GM12891 (cell line): ENCODE measurements at regions not wholly inside any gene's neighbourhood (a gene's known extent, or its start where the extent isn't known, plus 50 kb on each side); places are given as distances from the start of the nearest gene placed in this dataset.

ENCODE experiments used
- DNase-seq: peaks from one replicate; pipeline ENCODE4 v3.0.0; 2011; ENCODE audit warnings: low spot score; ENCODE audit not compliant: insufficient read length
- FAIRE-seq: peaks from 2 replicates; lab custom pipeline; 2011; peaks lifted over from hg19 to GRCh38; lab: Jason Lieb, UNC
- PAX5 ChIP-seq: IDR thresholded peaks from 2 replicates; pipeline ENCODE4 v1.6.1; 2011; ENCODE audit warnings: low read length, moderate library complexity, mild to moderate bottlenecking; ENCODE audit not compliant: insufficient read depth, severe bottlenecking
- POLR2A ChIP-seq: IDR thresholded peaks from 2 replicates; pipeline ENCODE4 v1.6.1; 2011; ENCODE audit warnings: low read depth, low read length, control low read depth
- POLR2AphosphoS5 ChIP-seq: IDR thresholded peaks from 2 replicates; pipeline ENCODE4 v1.6.1; 2011; ENCODE audit warnings: low read depth, low read length, control low read depth
- POU2F2 ChIP-seq: IDR thresholded peaks from 2 replicates; pipeline ENCODE4 v1.6.1; 2011; ENCODE audit warnings: low read depth, mild to moderate bottlenecking, control low read depth, low read length, moderate library complexity
- SPI1 ChIP-seq: IDR thresholded peaks from 2 replicates; pipeline ENCODE4 v1.6.1; 2011; ENCODE audit warnings: low read depth, low read length, control low read depth
- TAF1 ChIP-seq: IDR thresholded peaks from 2 replicates; pipeline ENCODE4 v1.6.1; 2011; ENCODE audit warnings: low read depth, low read length, control low read depth

DNA sequence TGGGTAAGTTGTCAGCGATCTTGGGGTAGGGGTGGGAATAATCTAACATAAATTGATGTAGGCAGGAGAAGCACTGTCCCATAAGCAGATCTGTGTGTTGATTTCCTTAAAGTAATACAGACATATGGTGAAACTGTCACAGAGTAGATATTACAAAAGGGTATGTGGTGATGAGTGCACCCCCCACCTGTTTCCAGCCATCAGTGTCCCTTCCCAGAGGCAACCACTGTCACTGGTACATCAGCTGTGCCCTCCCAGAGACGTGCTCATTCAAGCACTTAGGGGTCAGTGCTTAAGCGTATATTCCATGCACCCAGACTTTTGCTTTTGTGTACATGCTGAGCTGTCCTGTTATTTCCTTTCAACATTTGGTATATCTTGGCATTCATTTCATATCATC lies 94.3 kb upstream of the PITX1 start:
- DNase-seq (no peak), FAIRE-seq (no peak)
- TF ChIP-seq POLR2AphosphoS5 = no peak
- no peak for TF ChIP-seq POU2F2
- no peak for TF ChIP-seq POLR2A
- TF ChIP-seq SPI1 = no peak
- no peak for TF ChIP-seq TAF1
- no peak for TF ChIP-seq PAX5

DNA sequence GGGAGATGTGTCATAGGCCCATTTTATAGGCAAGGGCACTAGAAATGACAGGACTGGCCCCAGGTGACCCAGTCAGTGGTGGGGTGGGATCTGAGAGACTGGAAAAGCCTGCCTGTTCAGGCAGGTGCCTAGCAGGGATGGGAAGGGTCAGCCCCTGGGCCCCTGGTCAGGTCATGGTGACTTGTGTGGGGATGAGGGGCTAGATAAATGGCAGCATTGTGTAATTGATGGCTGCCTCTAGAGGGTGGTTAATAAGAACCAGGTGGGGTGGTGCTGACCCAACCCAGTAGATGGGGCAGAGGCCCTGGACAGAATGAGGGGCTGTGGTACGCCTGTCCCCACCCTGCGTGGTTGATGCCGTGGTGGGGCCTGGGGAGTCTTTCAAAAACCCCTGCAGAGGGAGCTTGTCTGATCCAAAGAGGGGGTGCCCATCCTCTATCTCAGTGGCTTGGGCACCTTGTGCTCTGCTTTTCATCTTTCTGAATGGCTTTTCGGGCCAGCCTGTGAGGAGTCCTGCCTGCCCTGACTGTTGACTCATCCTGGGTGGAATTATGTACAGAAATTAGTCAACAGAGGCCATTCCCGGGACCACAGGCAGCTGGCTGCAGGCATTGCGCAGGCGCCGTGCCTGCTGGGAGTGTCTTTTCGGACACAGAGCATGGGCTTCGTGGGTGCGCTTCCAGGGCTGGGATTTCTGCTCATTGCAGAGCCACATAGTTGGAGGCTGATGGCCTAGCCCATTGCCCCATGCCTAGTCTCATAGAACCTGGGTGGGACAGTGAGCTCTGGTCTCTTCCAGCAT lies 93.6 kb upstream of the PITX1 start:
- FAIRE-seq (no peak), DNase-seq (no peak)
- TF ChIP-seq POU2F2 (no peak), POLR2A (no peak)

DNA sequence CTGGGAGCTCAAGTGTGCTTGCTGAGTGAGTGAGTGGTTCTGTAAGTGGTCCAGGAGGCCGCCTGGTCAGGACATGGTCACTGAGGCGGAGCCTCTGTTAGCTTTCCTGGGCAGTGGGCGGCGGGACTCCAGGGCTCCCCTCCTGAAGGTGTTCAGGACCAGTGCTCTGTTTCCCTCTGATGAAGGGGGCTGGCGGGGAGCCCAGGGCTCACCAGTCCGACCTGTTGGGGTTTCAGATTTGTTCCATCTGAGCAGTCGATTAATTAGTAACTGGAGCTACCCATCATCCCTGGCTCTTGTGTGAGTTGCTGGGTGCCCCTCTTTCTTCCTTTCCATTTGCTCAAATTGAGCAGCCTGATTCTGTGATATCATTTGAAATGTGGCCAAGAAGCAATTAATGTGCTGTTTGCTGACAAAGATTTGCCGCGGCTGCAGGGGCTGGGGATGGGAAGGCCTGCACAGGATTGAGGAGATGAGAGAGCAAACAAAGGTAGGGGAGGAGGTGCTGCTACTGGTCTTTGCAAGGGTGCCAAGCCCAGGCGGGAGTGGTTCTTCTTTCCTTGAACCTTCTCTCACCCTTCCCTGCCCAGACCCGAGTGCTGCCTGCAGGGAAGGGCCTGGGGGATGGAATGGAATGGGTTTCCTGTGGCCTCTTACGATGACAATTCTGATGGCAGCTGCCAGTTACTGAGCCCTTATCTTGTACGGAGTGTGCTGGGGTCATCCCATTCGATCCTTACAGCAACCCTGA lies 92.8 kb upstream of the PITX1 start:
- FAIRE-seq (no peak), DNase-seq (no peak)
- TF ChIP-seq PAX5 = no peak
- no peak for TF ChIP-seq POU2F2
- no peak for TF ChIP-seq TAF1
- no peak for TF ChIP-seq SPI1
- TF ChIP-seq POLR2A = no peak
- TF ChIP-seq POLR2AphosphoS5 = no peak

DNA sequence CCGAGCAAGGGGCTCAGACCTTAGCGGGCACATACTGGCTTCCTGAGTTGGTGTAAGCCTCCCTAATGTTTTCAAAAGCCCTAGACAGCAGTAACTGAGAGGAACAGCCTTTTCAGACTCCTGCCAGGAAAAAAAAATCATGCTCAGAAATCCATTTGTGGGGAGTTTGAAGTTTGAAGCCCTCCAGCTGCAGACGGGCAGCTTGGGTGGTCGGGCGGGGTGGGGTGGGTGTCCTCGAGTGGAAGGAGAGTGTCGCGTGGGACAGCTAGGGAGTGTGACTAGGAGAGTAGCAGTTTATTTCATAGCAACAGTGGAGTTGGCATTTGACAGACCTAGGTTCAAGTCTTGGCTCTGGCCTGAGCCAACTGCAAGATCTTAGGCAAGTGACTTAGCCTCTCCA lies 90.7 kb upstream of the PITX1 start:
- FAIRE-seq (no peak), DNase-seq (no peak)
- TF ChIP-seq POLR2AphosphoS5 = no peak
- TF ChIP-seq PAX5 = no peak

DNA sequence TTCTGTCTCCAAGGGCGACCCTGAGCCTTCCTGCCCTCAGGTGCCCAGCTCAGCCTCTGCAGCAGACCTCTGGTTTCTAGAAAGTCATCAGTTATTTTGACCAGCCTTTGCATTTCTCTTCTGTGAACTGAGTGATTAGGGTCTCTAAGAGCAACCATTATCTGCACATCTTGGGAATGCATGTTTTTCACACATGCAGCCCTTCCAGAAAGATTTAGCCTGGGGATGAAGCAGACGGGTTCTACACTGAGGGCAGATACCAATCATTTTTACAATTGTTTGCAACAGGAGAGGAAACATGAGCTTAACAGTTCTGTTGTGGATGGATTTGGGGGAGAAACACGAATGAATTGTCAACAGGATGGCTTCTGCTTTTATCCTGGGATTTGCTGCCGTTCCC lies 90.1 kb upstream of the PITX1 start:
- FAIRE-seq (no peak), DNase-seq (no peak)
- TF ChIP-seq SPI1 (no peak), POLR2A (no peak), POU2F2 (no peak), PAX5 (no peak), TAF1 (no peak), POLR2AphosphoS5 (no peak)

DNA sequence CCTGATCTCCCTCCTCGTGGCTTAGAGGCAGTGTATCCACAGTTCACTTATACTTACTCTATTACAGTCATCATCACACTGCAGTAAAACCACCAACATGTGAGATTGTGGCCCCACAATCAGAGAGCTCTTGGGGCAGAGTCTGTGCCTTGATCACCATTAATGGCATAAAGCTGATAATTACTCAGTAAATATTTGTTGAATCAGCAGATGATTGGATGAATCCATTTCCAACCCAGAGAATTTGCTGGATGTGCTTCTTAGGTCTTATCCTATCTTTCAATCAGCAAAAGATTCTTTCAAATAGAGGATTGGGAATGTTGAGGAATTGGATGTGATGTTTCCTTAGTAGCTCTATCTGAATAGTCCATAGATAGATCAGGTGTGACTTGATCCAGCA lies 88.8 kb upstream of the PITX1 start:
- TF ChIP-seq TAF1 = no peak
- no peak for TF ChIP-seq POLR2AphosphoS5
- TF ChIP-seq SPI1 = no peak
- no peak for TF ChIP-seq POLR2A
- no peak for TF ChIP-seq POU2F2
- no peak for TF ChIP-seq PAX5
- no peak for FAIRE-seq
- no peak for DNase-seq

DNA sequence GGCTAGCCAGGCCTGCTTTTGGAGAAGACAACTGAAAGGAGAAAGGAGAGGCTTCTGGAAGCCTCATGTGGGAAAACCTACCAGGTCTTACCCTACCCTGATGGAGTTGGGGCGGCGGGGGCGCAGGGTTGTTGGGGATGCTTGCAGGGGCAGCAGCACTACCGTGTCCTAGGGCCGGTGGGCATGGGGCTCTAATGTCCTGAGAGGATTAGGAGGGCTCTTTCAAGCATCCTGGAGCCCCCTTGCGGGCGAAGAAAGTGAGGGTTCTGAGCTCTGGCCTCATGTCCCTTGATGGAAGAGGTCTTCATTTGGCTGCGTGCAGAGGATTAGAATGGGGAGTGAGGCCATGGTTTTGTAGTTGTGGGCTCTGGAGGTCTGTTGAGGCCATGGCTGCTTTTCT lies 86.9 kb upstream of the PITX1 start:
- no peak for DNase-seq
- TF ChIP-seq SPI1 (no peak), POU2F2 (no peak), POLR2AphosphoS5 (no peak), POLR2A (no peak), PAX5 (no peak), TAF1 (no peak)
- FAIRE-seq = no peak

DNA sequence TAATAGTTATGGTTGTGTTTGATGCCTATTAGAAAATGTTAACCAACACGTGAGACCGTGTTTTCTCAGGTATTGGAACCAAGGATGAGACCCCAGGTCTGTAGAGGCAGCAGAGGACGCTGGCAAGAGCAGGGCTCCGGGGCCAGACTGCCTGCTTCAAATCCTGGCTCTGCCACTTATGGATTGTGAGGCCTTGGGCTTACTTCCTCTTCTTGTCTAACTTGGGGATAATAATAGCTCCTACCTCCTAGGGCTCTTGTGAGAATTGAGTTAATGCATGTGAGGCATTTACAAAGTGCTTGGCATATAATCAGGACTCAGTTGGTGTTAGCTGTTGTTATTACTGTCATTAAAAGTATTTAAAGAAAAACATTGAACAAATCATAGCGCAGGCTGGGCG lies 85.5 kb upstream of the PITX1 start:
- no peak for TF ChIP-seq POU2F2
- TF ChIP-seq POLR2AphosphoS5 = no peak
- TF ChIP-seq PAX5 = no peak
- no peak for TF ChIP-seq SPI1
- no peak for TF ChIP-seq POLR2A
- no peak for TF ChIP-seq TAF1
- FAIRE-seq (no peak), DNase-seq (no peak)

DNA sequence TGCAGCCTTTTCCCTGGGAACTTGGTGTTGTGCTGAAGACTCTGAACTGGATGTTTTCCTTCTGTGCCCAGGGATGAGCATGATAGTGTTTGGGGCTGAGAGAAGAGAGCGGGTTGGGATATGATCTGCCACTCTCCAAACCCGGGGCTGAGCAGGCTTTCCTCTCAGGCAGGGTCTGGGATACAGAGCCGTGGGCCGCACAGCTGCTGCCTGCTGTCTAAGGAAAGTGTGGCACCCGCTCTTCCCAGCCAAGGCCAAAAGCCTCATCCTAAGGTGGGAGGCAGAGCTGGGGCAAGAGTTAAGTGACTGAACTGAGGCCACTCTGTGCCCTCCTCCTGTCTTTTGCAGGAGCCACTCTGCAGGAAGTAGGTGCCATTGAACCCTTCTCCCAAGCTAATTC lies 83.6 kb upstream of the PITX1 start:
- DNase-seq (no peak), FAIRE-seq (no peak)
- no peak for TF ChIP-seq POLR2A
- no peak for TF ChIP-seq PAX5
- TF ChIP-seq SPI1 = no peak
- TF ChIP-seq TAF1 = no peak
- TF ChIP-seq POU2F2 = no peak
- TF ChIP-seq POLR2AphosphoS5 = no peak

DNA sequence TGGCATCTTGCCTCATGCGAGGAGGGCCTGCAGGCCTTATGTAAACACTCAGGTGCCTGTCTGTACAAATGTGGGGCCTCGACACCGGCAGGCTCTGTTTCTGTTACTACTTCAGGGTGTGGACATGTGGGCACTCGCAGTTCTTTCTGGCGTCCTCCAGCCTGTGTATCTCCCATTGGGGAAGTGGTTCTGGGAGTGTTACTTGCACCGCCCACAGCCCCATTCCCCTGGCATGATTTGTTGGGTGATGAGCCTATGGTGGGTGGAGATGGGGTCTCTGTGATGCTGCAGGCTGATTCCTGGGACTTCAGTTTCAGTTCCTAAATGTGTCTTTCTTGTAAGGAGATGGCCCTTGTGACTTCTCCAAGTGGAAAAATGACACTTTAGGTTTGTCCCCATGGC lies 82.1 kb upstream of the PITX1 start:
- TF ChIP-seq PAX5 (no peak), TAF1 (no peak), POLR2A (no peak), POU2F2 (no peak), POLR2AphosphoS5 (no peak), SPI1 (no peak)
- no peak for FAIRE-seq
- no peak for DNase-seq
